GM18519 (cell line): ENCODE measurements at regions not wholly inside any gene's neighbourhood (a gene's known extent, or its start where the extent isn't known, plus 50 kb on each side); places are given as distances from the start of the nearest gene placed in this dataset.

Source experiments
- ATAC-seq: cut with Tn5 transposase; IDR thresholded peaks from one replicate; pipeline ENCODE4 v1.9.1; 2021; ENCODE audit warnings: mild to moderate bottlenecking, moderate library complexity; ENCODE audit not compliant: unreplicated experiment, low FRiP score

DNA sequence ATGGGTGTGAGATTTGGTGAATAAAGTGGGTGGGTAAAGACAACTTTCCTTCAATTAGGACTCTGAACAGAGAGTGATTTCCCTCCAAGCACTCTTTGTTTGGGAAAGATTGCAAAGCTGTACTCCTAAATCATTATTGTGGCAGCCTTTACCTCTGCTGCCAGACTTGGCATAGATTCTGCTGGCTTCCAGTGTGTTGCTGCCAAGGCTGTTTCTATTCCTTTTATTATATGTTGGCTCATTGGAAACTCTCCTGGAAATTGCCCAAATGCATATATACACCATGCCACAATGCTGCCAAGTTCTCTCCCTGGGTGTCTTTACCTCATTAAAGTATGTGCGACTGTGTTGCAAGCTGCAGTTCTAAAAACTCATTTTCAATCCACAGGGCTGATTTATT, 668.0 kb downstream of the MRPL39 start:
- ATAC-seq, result no peak

DNA sequence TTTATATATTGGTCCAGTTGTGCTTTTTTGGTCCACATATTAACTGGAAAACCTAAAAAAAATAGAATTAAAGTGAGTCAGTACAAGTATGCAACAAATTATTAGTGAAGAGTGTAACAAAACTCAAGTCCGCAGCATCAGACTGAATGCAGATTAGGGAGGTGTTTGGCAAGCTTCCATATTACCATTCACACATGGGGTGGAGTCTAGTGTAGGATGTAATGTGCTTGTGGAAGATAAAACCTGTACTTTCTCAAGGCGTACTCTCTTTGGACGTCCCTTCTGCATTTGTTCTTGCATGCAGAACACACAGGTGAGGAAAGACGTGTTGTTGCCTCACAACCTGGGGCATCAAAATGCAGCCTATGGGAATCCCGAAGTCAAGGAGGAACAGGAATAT, 668.7 kb downstream of the MRPL39 start:
- ATAC-seq, result no peak

DNA sequence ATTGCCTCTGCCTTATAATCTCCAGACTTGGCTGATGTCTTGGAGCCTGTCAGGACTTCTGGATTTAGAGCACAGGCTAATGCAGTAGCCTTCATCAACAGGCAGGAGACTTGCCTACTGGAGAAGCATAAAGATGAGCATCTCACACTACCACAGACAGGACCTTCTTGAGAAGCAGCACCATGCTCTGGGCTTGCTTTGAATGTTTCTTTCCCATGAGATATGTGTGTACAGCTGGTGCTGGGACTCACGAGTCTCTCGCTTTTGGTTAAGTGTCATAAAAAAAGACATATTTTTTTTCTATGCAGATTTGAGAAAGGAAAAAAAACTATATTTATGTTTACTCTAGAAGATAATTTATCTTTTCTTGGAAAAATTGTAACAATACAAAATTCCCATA, 671.3 kb downstream of the MRPL39 start:
- no peak for ATAC-seq

DNA sequence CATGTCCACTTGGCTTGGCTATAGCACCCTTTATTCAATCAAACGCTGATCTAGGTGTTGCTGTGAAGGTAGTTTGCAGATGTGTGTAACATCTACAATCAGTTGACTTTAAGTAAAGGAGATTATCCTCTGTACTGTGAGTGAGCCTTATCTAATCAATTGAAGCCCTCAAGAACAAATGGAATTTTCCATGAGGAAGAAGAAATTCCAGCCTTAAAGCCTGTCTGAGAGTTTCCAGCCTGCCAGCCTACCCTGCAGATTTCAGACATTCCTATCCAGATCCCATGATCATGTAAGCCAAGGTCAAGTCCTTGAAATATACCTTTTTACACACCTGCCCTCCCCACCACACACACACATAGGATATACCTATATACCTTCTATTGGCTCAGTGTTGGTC, 696.7 kb downstream of the MRPL39 start:
- no peak for ATAC-seq

DNA sequence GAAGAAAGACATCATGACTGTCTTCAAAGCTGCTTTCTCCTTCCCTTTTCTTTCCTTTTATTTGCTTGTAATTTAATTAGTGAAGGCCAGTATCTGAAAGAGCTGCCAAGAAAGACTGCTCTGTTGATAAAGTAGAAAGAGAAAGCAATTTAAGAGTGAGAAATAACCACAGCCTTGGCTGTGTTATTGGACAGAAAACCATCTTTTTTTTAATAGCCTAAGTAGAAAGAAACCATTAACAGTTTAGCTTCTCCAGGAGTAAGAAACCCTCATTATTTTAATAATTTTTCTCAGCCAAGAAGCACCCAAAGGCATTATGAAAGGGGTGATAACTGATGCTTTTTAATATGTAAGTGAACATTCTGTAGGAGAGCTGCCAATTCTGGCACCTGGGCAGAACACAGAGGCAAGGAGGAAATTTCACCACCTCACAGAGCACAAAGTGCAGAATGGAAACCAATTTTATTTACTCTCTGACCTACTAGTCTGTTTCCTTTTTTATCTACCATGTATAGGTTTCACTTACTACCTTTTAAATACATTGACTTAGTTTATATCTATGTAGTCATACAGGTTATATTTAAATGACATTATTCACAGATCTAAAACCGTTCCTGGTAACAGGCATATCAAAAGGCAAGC, 703.2 kb downstream of the MRPL39 start:
- no peak for ATAC-seq

DNA sequence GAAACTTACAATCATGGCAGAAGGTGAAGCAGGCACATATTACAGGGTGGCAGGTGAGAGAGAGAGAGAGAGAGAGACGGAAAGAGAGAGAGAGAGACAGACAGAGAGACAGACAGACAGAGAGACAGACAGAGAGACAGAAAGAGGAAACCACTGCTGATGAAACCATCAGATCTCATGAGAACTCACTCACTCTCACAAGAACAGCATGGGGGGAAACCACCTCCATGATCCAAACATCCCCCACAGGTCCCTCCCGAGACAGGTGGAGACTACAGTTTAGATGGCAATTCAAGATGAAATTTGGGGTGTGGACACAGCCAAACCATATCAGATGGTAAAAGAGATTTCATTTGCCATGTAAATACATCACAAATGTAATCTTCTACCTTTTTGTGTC, 708.1 kb downstream of the MRPL39 start:
- no peak for ATAC-seq

DNA sequence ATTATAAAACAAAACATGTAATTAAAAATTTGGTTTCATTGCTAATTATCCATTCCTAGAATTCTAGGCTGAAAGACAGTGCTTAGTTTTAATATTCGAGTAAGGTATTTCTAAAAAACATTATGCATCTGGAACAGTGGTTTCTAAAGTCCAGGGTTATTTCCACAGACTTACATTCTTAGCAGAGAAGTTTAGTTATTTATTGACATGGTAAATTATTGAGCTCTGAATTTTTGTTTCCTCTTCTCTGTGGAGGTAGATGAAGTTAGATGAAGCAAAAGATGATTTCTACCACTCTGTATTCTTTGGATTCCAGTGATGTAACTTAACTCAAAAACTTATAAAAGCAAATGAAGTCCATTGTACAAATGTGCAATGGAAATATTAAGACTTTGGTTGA, 709.4 kb downstream of the MRPL39 start:
- no peak for ATAC-seq

DNA sequence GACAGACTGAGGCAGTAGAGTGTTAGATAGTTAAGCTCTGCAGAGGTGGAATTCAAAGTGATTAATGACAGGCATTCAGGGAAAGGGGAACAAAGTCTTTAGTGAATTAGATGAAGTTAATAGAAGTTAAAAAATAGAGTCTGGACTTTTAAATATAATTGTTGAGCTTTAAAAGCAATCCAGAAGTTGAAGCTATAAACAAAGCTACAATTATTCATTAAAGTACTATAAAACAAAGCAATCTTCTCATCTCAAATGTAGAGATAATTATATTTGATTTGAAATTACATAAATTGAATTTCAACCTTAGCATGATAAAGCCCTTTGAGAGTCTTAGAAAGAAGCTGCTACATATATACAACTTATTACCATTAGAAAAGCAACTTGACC, 710.6 kb downstream of the MRPL39 start:
- no peak for ATAC-seq

DNA sequence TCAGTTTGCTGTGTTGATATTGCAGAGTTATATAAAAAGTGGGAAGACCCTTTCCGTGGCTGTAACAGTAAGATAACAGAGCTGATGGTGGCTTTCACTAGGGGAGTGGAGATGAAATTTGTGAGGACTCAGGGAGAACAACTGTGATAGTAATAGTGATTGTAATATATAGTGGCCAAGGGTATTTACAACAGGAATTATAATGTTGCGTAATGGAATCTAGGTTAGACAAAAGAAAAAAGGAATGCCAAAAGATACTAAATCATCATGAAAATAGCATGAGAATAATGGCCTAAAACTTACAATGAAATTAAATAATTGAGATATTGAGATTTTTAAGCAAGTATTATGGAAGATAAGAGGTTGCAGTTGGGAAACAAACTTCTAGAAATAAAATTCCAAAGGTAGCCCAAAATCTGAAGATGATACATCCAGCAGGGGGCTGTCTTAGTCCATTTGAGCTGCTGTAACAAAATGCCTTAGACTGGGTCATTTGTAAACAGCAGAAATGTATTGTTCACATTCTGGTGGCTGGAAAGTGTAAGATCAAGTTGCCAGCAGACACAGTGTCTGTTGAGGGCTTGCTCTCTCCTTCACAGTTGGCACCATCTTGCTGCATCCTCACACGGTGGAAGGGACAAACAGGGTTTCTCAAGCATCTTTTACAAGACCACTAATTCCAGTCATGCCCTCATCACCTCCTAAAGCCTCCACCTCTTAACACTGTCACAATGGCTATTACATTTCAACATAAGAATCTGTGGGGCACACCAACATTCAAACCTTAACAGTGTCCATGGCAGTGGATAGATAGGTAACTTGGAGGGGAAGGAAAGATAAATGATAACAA, 711.2 kb downstream of the MRPL39 start:
- peak; percentile 73 for ATAC-seq

DNA sequence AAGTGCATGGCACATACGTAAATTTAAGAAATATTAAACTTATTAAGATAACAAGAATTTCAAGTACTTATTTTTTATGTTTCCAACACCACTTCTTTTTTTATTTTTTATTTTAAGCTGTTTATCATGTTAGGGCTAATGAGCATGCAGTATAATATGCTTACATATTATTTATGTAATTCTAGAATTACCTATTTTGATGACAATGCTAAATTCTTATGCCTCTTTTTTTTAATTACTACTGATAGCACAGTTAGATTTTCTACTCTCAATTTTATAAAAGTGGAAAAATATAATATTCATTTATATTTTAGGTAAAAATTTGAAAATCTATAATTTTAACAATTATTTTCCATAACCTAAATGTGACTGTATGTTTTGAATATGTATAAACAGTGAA, 713.0 kb downstream of the MRPL39 start:
- ATAC-seq, result no peak

DNA sequence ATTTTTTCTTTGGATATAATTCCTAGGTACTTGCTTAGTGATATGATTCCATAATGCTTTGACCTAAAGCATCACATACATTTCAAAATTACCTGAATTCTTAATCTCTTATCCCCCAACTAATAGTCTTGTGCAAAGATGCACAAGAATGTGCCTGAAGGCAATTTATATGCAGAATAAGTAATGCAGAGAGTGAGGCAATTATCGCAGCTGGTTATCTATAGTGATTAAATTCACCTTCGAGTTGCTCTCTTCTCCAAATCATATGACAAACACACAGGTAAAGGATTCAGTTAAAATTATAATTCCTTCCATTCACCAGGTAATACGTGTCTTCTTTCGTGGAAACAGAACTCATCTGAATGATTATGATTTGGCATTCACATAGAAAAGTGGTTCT, 717.3 kb downstream of the MRPL39 start:
- ATAC-seq, result no peak

DNA sequence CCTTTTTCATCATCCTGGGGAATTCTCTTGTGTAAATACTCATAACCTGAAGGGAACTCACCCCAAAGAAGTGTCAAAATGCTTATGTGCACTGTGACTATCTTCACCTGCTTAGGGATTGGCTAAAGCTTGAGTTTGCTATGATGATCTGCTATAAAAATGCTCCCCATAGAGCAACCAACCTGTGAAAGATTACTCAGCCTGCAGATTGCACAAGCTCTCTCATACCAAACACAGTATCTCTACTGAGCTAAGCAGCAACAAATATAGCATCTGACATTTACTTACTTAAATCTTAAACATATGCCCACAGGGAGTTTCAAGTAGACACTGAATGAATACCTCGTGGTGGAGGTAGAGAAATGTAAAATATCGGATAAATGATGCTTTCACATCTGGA, 725.8 kb downstream of the MRPL39 start:
- no peak for ATAC-seq

DNA sequence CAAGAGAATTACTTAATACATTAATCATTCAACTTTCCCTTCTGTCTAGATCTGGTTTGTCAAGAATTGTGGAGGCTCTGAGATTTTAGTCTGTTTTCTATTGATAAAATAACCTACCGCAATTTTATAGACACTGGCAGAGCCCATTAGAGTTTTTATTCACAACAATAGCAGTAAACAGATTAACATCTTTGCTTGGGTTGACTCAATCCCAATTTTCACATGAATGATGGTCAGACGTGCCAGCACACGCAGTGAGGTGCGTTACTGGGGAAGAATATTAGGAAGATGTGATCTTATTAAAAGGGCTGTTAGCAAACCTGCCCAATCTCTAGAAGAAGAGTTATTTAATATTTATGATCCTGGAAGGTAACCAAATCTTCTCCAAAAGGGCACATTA, 736.6 kb downstream of the MRPL39 start:
- ATAC-seq, result no peak

DNA sequence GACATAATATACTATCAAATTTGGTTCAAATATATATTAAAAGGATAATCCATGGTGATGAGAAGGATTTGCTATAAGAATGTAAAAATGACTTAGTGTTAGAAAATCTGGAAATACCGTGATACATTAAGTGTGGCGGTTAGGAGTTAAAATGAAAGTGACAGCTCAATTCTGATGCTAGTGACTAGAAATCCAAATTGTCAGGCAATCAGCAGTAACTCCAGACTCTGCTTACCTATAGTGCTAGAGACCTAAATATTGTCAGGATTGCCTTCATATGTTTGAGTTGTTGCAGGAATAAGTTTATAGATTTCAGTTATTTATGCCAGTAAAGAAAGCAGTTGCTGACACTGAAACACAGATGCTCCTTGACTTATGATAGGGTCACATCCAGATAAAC, 737.4 kb downstream of the MRPL39 start:
- no peak for ATAC-seq

DNA sequence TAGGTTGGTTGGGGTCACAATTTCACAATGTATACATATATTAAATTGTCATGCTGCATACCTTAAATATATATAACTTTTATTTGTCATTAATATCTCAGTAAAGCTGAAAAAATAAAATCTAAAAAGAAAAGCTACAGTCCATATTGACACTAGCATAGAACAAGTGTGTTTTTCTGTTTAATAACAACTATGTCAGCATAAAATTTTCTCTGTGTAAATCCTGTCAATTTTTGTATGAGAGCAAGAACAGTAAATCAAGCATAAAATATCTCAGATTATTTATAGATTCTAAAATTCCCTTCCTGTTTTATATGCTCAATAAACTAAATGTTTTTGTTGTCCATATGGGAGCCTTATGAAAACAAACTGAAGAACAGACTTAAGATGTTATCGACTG, 739.2 kb downstream of the MRPL39 start:
- ATAC-seq, result no peak

DNA sequence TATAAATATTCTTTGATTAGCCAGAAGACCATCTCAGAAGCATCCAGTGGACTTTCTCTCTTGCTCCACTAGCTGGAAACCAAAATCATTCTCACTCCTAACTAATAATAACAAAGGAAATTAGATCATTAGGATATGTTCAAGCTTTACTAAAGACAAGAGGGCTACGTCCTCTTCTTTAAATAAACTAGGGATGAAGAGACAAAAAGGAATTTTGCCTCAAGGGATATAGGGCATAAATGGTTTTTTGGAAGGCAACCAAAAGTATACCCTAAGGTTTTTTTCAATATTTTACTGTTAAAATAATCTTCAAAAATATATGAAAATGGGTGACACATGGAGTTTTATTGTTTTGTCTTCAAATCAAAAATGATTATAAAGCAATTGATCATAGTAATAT, 745.8 kb downstream of the MRPL39 start:
- ATAC-seq, result no peak

DNA sequence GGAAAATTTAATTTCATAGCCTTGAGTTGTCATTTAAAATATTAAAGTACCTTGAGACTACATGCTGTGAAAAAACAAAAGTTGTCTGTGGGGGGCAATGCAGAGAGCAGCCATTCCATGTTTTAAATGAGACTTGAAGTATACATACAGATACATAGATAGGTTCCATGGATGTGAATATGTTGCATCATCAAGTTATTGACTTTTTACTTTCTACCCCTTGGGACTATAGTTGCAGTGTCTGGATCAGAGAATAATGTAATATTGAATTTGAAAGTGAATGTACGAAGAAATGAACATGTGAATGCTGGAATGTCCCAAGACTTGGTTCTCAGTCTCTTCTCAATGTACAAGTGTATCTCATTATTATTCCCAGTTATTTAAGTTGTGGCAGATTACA, 751.0 kb downstream of the MRPL39 start:
- ATAC-seq, result no peak

DNA sequence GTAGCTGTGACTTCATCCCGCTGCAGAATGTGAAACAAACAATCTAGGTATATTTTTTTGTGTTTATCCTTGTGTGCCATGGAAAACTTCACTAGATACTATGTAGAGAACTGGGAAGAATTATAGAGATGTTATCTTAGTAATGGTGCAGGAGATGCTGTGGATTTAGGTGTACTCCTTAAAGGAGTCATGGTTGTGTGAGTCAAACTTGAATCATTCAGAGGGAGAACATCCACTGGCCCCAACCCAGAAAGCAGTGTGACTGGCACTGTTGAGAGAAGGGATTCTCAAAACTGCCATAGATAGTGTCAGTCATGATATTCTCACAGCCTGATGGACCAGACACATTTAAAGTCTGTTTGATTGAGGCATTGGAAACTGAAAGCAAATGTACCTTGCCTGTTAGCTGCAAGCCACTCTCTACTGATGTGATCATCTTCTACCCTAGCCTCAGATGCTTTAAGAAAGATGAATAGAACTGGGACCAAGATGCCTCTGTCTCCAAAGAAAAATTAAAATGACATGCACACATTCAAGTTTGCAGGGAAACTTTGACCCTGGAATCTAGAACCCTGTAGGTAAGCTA, 754.6 kb downstream of the MRPL39 start:
- no peak for ATAC-seq

DNA sequence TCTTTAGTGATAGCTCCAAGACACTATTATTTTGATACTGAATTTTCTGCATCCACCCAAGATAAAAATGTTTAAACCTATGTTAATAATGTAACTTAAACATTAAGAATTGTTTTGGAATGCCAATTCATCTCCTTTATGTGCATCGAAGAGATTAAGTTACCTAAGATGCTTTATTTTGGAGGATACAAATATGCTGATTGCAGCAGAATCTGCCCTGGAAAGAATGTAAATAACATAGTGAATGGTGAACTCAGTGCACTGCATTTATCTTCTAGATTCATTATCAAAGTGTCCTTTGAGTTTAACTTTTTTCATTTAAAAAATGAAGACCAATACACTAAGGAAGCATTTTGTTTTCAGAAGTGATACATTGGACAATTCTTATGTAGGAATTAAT, 757.2 kb downstream of the MRPL39 start:
- ATAC-seq, result no peak

DNA sequence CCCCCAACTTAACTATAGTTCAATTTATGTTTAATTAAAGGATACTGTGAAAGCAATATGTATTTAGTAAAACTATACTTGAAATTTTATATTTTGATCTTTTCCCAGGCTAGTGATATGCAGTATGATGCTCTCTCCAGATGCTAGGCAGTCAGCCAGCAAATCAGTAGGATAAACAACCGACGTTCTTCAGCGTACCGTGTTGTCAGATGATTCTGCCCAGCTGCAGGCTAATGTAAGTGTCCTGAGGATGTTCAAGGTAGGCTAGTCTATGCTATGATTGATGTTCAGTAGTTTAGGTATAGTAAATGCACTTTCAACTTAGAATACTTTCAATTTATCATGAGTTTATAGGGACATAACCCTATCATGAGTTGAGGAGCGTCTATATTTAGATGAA, 762.6 kb downstream of the MRPL39 start:
- no peak for ATAC-seq

DNA sequence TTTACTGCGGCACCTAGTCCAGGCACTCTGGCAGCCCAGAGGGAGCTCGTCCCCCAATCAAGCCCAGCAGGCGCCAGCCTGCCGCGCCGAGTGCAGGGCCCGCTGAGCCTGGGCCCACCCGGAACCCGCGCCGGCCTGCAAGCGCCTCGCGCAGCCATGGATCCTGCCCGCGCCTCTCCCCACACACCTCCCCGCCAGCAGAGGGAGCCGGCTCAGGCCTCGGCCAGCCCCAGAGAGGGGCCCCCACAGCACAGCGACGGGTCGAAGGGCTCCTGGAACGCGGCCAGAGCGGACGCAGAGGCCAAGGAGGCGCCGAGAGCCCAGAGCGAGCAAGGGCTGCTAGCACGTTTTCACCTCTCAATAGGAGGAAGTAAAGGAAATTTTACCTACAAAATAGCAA, 767.0 kb downstream of the MRPL39 start:
- no peak for ATAC-seq

DNA sequence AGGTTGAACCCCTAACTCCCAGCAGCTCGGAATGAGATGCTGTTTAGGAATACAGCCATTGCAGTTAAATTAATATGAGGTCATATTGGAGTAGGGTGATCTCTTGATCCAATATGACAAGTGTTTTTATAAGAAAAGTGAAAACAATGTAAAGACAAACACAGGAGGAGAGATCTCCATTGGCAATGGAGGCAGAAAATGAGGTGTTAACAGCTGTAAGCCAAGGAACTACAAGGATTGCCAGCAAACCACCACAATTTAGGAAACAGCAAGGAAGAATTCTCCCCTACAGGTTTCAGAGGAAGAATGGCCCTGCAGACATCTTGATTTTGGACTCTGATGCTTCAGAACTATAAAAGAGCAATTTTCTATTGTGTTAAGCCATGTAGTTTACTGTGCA, 774.3 kb downstream of the MRPL39 start:
- no peak for ATAC-seq
